T-helper 22 cell (primary cell): ENCODE measurements at regions not wholly inside any gene's neighbourhood (a gene's known extent, or its start where the extent isn't known, plus 50 kb on each side); places are given as distances from the start of the nearest gene placed in this dataset.

Experiments used
- DNase-seq: peaks from one replicate; pipeline ENCODE4 v3.0.0-alpha.2; 2020; ENCODE audit warnings: low read depth

DNA sequence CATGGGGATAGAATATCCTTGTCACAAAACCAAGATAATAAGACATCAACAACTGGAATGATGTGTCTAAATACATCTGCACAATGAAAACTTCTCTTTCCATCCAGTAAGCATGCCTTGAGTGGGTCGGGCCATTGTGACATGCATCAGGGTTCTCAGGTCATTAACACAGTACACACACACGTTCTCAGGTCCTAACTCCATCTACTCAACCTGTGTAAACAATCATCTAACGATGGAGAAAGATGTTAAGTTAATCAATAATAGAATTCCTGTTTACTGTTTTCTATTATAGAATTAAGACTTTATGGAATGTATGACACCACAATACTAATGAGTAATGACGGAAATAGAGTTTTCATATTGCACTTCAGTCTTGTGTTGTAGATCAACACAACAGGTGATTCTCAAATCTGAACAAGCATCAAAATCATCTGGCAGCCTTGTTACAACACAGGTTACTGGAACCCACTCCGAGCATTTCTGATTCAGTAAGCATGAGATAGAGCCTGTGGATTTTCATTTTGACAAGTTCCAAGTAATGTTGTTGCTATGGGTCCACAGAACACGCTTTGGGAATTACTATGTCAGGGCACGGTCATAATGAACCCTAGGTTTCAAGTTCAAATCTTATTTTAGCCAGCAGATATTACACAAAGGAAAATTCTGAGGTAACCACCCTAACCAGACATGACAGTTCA lies 315.8 kb upstream of the TEX13C start:
- DNase-seq, result no peak

DNA sequence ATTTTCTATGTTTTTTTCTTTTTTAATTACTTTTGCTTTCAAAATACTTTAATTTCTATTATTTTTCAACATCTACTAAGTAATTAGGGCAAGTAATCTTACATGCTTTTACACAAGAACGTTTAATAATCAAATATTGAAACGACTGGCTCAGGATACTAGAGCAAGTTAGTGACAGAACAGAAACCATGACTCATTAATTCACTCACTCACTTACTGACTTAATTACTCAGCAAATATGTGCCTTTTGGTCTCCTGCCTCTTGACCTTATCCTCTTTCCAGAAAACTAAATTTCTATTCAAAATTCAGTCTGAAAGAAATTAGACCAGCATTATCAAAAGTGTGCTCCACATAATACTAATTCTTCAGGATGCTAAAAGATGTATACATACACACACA lies 314.9 kb upstream of the TEX13C start:
- DNase-seq, result no peak

DNA sequence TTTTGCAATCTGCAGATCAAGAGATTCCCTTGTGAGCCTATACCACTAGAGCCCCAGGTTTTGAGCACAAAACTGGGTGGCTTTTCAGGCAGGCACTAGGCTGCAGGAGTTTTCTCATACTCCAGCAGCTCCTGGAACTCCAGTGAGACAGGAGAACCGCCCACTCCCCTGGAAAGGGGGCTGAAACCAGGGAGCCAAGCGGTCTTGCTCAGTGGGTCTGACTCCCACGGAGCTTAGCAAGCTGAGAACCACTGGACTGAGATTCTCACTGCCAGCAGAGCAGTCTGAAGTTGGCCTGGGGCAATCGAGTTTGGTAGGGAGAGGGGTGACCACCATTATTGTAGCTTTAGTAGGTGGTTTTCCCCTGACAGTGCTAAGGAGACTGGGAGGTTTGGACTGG lies 313.8 kb upstream of the TEX13C start:
- DNase-seq, result no peak

DNA sequence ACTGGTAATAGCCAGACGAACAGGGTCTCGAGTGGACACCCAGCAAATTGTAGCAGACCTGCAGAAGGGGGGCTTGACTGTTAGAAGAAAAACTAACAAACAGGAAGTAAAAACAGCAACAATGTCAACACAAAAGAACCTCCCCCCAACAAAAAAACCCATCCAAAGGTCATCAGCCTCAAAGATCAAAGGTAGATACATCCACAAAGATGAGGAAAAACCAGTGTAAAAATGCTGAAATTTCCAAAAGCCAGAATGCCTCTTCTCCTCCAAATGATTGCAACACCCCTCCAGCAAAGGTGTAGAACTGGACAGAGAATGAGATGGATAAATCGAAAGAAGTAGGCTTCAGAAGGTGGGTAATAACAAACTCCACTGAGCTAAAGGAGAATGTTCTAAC lies 313.0 kb upstream of the TEX13C start:
- DNase-seq, result no peak

DNA sequence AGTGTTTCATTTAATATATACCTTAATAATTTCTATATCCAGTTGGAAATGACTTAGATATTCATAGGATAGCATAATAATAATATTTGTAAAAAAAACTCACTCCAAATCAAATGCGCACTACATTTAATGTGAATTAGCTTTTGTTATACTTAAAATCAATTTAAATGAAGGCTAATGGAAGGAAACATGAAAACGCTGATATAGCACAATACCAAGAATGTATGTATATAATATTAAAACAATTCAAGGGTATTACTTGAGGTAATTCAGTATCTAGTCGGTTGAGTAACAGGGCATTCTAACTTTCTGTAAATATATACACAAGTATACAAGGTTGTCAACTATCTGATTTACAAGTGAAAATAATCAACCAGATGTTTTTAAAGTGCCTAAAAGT lies 307.1 kb upstream of the TEX13C start:
- DNase-seq, result no peak

DNA sequence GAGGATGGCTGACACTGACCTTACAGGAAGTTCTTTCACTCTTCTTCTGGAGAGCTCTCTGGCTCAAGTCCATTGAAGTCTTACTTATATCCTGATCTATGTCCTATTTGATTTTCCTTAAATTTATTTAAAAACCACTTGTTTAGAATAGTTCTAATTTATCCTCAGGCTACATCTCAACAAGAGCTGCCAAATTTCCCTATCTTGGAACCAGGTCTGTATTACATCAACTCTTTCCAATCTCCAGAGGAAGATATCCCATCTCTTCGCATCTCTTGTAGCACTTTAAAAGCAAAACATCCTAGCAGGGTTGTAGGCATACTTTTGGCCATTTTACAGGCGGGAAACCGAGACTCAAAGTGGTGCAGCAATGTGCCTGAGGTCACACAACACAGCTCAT lies 290.5 kb upstream of the TEX13C start:
- DNase-seq, result no peak
